NCI-H226 (cell line): ENCODE measurements at regions not wholly inside any gene's neighbourhood (a gene's known extent, or its start where the extent isn't known, plus 50 kb on each side); places are given as distances from the start of the nearest gene placed in this dataset.

ENCODE experiments used
- DNase-seq: peaks from one replicate; pipeline ENCODE4 v3.0.0-alpha.2; 2015

DNA sequence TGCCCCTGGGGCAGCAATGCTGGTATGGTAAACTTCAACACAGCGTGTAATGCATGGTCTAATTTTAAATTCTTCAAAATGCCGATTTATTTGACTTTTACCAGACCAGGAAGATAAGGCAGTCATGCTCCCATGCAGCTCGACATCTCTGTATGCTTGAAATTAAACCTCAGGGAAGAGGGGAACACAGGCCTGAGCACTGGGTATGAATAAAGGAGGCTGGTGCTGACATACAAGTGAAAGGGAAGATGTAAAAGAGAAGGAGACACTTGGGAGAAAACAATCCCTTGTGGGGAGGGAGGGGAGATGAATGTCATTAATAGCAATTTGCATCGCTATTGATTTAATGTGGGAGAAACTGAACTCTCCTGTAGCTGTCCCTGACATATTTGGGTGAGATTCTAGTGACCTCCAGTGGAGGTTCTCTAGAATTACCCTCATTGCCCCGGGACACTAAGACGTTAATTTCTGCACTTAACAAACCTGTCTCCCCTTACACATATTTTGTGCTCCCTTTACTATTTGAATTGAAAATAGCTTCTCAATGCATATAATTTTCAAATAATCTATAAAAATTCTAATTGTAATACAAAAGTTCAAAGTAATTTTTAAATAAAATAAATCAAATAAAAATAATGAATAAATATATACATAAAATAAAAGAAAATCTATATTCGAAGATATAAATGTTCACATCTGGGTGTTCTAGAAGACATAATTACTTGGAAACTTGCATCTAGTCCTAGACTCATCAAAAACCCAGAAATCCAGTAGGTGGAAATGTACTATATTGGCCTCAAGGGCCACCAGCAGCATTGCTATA, 283.1 kb downstream of the LMX1A start:
- DNase-seq, result peak; percentile 6

DNA sequence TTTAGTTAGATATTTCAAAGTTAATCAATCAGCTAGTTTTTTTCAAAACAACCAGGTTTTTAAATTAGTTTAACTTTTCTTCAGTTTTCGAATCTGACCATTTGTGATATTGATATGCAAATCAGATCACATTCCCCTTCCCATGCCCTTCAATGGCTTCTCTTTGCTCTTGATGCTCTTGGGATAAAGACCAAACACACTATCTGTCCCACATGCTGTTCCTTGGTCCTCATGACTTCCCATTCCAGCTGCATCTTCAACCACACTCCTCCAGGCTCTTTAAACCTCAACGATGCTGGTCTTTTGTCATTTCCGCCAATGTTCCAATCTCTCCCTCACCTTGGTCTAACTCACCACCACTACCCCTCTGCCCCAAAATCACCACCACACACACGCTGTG, 285.8 kb downstream of the LMX1A start:
- DNase-seq, result no peak

DNA sequence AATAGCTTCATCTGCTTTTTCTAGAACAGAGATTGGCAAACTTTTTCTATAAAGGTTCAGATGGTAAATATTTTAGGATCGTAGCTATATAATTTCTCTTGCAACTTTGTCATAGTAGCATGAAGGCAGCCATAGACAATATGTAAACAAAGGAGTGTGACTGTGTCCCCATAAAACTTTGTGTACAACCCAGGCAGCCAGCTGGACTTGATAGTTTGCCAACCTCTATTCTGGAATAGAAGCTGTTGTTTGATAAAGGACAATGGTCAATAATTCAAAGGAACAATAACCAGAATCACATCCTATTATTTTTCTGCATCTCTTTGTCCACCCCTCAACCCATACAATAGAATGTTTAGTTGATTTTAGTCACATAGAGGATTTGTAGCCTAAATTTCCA, 286.7 kb downstream of the LMX1A start:
- no peak for DNase-seq

DNA sequence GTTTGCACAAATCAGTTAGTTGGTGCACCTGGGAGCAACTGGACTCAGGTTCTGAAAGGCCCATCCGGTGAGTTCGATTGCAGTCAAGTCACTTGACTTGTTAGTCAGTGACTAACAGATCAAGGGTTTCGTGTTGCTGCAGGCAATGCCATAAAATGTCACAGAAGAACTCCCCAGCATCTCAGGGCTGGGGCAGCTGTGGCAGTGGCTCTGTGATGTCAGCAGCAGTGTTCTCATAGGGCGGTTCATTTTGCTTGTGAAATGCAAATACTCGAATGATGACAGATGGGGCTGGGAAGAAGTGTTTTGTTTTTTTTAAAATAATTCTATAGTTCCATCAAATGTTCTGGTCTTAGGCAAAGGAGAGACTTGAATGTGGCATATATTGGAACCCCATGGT, 287.8 kb downstream of the LMX1A start:
- DNase-seq, result no peak

DNA sequence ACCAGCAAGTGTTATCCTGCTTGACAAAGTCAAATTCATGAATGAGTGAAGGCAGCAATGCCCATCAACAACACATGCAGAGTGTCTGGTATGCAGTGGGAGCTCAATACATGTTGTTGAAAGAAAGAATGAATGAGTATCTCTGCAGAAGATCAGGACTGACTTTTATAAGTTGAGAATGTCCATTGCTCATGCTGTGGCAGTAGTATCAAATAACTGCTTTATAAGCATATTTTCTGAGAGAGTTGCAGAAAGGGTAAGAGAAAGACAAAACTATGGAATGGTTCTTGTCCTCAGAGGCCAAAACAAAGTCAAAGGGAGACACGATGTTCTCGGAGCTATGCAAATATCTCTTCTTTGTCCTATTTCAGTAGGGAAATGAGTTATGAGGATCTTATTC, 288.7 kb downstream of the LMX1A start:
- DNase-seq, result no peak

DNA sequence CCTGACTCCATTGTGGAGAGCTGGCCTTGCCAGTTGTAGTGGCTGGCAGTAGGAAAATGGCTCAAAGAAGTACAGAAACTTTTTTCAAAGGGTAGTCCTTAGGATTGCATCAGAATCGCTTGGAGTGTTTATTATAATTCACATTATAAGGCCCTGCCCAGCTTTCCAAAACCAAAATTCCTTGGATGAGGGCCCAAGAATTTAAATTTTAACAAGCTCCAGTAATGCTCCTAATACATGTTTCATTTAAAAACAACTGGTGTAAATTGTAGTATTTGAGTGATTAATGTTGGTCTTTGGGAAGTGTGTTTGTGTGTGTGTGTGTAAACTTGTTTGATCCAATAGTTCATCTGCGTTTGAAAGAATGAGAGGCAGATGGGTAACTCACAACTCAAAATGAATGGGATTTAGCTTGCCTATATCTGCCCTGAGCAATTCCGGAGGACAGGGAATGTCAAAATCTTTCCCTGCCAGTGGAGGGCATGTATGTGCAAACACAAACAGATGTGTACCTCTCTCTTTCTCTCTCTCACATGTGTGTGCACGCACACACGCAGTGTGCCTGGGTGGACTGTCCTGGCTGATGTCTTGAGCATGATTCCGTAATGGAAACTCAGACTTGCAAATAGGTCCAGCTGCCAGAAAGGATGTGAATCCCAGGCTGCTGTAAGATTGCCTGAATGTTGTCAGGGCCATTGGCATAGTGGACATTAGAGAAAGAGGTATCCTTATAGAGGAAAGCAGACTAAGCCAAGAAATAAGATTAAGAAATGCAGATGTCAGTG, 293.1 kb downstream of the LMX1A start:
- DNase-seq, result no peak

DNA sequence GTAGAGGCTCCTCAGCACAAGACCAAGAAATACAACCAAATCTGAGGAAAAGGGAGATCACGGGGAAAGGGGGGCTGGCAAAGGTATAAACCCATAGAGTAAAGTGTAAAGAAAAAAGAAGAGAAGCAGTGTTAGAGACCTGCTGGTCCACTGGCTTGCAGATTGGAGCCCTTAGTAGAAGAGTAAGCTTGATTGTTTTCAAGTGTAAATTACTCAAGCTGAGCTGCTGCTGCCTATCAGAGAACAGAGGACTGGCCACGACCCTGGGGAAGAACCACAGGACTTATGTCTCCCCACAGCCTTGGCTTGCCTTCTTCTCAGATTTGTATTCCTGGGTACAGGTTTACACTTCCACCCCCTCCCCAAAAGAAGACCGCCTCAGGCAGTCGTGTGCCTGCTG, 294.2 kb downstream of the LMX1A start:
- no peak for DNase-seq

DNA sequence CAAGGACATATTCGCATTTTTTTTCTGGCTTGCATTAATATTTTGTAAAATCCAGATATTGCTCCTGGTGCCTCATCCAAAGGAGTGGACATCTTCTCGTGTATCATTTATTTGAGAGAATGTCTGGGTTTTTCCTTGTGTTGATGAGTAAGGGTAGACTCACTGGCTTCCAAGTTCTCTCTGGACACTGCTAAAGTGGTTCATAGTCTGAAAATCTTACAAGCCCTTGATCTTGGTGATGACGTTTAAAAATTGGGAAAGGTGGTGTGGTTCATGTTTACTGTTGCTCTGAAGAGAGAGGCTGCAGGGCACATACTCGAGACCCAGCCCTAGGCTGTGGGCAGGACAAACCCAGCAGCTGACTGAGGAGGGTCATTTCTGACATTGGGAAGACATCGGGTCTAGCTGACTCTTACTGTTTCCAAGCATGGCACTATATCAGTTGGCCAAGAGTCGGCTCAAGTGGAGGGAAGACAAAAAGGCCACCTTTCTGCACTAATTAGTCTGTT, 296.2 kb downstream of the LMX1A start:
- no peak for DNase-seq

DNA sequence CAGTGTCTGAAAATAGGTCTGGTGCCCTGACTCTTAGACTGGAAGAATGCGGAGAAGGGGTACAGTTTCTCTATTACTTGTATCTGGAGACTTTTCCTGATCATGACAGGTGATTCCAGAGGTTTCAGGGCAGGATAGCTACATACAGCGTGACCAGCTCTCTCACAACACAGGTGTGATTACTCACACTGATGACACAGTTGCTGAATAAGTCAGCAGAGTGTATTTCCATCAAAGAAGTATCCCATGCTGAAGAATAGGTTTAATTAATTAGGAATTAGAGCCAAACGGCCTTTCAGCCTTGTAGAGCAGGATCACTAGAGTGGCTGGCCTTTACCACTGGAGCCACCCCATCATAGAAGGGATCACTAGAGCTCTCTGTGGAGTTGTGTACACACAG, 298.6 kb downstream of the LMX1A start:
- no peak for DNase-seq

DNA sequence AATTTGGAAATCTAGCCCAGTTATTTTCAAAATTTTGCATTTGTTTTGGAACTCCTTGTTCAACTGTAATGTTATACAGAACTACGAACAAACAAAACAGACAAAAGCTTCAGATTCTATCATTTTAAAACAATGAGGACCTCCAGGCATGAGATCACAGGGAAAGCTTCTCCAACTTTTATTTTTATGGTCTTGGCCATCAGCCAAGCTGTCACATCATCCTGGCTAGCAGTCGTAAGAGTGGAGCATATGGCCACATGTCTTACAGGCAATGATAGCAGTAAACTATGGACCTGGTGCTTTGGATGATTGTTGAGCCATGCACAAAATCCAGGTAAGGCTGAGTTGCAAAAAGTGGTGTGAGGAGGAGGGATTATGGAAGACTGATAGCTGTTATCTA, 299.6 kb downstream of the LMX1A start:
- DNase-seq, result no peak

DNA sequence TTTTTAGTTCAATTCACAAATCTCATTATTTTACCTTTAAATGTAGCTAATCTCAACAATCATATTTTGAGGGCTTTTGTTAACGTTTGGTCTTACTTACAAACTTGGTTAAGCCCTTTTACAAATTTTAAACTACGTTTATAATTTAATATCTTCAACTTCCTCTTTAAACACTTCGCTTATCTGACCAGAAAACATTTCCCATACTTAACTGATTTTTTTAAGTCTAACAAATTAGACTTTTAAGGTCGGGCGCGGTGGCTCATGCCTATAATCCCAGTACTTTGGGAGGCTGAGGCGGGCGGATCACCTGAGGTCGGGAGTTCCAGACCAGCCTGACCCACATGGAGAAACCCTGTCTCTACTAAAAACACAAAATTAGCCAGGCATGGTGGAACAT, 300.9 kb downstream of the LMX1A start:
- DNase-seq, result no peak

DNA sequence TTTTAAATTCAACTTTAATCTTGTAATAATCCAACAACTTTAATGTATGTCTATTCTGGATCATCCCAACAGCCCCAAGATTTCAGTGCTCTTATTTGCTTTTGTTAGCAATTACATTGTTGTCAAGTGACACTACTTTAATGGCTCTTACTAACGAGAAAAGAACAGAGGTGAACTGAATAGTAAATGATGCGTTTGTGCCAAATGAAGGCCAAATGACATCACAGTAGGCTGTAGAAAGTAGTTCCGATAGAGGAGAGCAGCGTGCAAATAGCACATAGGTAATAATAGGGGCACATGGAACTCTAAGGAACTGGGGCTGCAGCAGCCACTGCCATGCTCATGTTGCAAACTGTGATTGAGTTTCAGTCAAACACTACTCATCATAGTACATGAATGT, 301.9 kb downstream of the LMX1A start:
- no peak for DNase-seq

DNA sequence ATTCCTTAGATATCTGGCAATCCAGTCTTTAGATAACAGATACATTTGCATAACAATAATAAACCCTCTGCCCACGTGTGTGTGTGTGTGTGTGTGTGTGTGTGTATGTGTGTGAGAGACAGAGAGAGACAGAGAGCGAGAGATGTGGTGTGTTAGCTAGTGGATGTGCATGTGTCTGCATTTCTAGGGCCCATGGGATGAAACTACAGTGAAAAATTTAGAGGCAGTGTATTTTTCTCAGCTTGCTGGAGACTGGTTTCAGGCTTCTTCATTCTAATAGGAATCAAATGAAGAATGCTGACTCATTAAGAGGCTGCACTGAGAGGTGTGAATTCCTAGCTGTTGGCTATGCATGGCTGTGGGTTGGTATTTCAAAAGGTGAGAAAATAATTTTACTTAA, 303.2 kb downstream of the LMX1A start:
- no peak for DNase-seq

DNA sequence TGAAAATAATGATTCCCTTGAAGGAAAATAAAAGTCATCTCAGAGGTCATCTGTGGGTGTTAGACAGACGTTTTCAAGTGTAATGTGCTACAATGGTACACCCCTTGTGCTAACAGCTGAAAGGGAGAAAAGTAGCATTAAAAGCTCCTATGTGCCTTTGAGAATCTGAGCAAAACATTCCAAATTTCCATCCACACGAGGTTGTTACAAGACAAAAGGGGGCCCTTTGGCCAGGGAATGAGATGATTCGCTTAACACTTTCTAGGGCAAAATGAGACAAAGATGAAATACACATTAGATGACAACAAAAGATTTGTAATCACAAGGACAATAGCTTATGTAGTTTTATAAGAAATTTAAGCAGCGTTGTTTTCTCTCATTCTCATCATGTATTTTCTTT, 303.6 kb downstream of the LMX1A start:
- DNase-seq, result no peak

DNA sequence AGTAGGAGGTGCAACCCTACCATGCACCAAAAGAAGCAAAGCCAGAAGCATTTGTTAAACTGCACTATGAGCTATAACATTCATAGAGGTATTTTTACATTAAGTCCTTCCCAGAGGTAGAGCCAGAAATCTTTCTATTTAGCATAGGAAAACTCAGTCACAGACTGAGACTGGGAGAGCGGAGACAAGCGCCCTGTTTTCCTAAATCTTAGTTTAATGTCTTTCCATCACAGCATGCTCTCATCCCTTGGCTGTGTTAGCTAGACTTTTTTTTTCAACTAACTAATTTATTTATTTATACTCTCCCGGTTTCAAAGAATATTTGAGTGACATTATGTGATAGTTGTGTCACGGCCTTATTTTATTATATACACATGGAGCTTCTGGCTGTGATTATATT, 304.1 kb downstream of the LMX1A start:
- no peak for DNase-seq

DNA sequence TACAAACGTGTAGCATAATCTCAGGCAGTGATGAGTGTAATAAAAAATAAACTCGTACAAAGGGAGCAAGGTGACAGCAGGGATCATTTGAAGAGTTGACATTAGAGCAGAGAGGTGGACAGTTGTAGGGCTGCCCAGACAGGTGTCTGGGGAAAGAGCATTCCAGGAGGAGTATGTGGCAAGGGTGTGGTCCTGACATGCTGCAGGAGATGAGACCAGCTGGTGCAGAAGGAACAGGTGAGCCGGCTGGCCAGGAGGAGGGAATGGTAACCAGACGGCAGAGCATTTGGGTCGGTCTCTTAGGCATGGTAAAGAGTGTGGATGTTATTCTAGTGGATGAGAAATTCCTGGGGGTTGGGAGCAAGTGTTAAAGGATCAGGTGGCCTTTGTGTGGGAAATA, 306.3 kb downstream of the LMX1A start:
- DNase-seq, result no peak

DNA sequence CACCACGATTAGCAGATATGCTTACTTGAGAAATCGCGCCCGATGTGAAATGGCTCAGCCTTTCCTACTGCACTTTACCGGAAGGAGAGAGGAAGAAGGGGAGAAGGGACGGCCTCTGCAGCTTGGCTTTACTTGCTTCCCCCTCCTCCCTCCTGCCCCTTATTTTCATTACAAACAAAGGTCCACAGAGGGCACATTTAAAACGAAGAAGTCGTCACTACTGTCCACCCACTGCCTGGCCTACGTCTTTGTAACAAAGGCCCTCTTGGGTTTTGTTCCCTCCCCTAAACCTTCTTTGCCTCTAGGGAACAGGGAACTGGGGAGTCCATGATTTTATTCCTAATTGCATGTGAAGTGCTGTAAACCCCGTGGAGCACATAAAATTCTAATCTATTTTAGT, 308.5 kb downstream of the LMX1A start:
- DNase-seq, result no peak

DNA sequence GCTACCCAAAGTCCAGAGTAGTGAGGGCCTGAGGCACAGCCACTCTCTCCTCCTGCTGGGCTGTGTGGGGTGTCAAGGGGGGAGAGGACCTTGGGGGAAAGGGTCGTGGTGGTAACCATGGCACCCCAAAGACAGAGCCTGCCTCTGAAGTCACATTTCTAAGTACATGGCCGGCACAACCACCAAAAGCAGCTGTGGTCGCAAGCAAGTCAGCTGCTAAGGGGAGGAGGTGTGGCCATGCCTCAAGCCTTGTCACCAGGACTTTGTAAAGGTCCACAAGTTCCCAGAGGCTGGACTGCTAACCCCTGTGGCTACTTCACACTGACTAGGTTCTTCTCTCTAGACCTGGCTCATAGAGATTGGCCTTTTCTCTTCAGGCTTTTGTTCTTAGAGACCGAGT, 310.6 kb downstream of the LMX1A start:
- DNase-seq, result no peak

DNA sequence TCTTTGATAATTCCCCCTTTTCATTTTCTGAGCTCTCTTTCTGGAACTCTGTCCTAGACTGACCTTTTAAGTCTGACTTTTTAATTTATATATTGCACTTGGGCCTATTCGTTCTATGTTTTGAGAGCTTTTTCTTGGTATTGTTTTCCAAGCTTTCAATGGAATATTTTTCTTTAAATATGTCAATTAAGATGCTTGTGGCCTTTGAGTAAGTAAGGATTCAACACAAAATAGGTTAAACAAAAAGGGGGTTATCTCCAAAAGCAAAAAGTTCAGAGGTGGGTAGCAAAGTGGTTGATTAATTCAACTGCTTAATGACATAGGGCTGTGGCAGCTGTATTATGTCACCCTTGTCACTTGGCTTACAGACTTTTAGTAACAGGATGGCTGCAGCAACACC, 315.9 kb downstream of the LMX1A start:
- no peak for DNase-seq

DNA sequence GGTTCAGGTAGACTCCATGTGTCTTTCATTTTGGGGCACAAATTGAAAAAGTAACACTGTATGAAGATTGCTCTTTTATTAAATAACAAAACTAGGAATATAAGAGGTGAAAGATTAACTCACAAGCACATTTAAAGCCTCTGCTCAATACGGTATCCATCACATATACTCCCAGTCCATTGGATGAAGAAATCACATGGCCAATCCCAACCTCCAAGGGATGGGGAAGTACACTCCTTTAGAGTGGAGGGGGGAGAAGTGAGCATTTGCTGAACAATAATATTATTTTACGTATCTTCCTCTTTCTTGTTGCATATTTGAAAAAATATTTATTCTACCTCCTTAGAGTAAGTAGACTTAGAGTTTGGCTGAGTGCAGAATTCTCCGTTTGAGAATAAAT, 316.5 kb downstream of the LMX1A start:
- DNase-seq, result no peak

DNA sequence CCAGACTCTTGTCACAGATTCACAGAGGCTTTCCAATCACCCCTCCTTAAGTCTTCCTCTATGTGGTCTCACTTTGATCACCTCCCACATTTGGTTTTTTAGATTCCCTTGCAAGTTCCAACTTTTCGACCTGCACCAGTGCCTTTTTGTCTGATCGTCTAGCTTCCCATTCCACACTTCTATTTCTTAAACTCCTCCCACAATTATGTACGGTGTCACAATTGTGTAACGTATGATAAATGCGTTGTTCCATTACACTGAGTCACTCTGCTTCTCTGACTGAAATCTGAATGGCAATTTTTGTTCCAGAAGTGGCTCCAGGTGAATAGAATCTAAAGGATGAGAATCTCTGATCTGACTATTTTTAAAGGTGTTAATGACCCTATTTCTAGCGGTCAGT, 320.1 kb downstream of the LMX1A start:
- no peak for DNase-seq

DNA sequence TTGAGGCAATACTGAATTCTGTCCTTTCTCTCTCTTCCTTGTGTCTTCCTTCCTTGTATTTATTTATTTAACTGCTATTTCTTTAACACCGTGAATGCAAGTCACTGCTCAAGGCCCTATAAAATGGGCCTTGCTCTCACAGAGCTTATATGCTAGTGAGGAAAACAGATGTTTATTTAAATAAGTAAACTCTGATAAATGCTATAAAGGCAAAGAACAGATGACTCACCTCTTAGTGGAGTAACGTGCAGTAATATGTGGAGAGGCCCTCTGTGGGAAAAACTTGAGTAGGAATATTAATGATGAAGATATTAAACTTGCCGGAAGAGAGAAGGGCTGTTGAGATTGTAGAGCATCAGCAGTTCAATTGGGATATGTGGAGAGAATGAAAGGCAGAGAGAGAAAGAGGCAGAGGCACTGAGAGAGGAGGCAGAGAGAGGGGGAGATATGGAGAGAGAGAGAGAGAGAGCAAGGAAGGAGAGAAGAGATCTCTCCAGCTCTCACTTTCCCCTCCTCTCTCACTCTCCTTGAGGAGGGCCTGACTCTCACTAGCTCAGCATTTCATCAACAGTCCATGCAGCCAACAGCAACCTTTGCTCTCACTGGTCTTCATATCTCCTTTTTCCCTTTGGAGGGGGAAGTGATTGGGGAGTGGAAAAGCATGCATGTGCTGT, 322.2 kb downstream of the LMX1A start:
- no peak for DNase-seq

DNA sequence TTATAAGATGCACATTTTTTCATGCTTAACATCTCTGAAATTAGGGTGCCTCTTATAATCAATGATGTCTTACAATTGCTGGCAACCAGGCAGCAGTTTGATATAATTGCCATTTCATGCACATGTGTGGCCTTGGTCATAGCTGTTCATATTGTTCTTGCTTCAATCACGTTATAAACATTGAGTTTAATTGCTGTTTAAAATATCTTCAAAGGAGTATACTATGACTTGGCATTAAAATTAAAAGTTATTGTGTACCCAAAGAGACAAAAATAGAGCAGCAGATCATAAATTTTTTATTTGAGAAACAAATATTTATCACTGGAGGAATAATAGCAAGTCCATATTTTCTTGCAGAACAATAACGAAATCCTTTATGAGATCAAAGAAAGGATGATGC, 325.5 kb downstream of the LMX1A start:
- no peak for DNase-seq

DNA sequence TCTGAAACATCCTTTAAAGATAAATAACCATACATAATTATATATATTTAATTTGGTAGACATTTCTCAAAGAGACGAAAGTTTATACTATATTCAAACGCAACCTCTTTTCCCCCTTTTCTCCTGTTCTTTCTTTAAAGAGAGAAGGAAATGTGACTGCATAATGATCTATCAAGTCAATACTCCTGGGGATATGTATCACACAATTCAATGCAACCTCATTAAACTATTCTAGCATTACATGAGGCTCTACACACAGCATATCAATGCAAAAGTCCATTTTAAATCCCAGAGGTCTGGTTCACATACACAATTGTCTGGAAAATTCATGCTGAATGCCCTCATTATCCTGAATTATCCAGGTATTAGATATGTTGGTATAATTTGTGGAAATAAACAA, 330.7 kb downstream of the LMX1A start:
- no peak for DNase-seq
